ENCODE measurements at regions not wholly inside any gene's neighbourhood (a gene's known extent, or its start where the extent isn't known, plus 50 kb on each side); places are given as distances from the start of the nearest gene placed in this dataset.

GRCh38 chr1:79117376-79117775 is 110.8 kb upstream of the ADGRL4 start:
- no peak for TF ChIP-seq EZH2 (IDR thresholded peaks at IDR 0.05)
- no peak for TF ChIP-seq POLR2AphosphoS5 (IDR thresholded peaks at IDR 0.05; ENCODE audit: borderline replicate concordance, low read depth, low read length)
- no peak for TF ChIP-seq FOXP2 (optimal IDR thresholded peaks at IDR 0.05; ENCODE audit: control extremely low read depth, extremely low read length, insufficient read depth)

All from SK-N-MC (cell line).